ENCODE measurements at regions not wholly inside any gene's neighbourhood (a gene's known extent, or its start where the extent isn't known, plus 50 kb on each side); places are given as distances from the start of the nearest gene placed in this dataset.

GRCh38 chr11:20250644-20251247, 90.5 kb upstream of the DBX1 start:
- DNase-seq (ENCODE audit: low spot score) = no peak

GRCh38 chr11:20249796-20250195, 89.5 kb upstream of the DBX1 start:
- DNase-seq (ENCODE audit: low spot score) = no peak

DNA sequence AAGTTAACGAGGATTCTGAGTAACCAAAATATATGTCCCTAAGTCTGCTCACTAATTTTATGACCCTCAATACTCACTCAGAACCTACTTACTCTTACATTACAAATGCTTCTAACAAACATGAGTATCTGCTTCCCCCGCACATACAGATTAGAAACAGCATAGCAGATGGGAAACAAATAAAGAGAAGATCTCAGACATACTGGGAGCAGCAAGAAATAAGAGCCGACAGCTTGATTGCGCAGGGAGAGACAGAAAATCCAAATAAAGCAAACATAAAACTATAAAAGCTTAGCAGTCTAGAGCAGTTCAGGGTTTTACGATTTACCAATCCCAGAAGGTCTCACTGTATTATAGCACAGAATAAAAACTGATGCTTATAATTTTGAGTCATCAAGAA, 89.1 kb upstream of the DBX1 start:
- DNase-seq (ENCODE audit: low spot score) = no peak

DNA sequence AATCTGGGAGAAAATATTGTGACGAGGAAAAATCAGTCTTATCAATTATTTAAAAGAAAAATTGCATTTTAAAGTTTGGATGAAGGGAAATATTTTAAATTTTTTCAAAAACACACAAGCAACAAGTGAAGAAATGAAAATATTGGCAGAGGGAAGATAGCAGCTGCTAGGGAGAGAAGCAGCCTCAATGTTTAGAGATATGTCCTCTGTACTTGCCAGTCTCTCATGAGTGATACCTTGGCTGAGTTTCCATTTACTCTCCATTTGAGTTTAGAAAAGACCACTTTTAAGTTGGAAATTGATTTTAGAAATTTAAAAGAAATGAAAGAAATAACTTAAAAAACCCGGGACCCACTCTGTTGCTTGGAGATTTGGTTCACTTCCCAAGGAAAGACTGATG, 88.6 kb upstream of the DBX1 start:
- DNase-seq (ENCODE audit: low spot score) = no peak

- DNase-seq (ENCODE audit: low spot score) = no peak
Observed at GRCh38 chr11:20248121-20248772, 88.0 kb upstream of the DBX1 start.

- no peak for DNase-seq (ENCODE audit: low spot score)
Observed at GRCh38 chr11:20247591-20248007, 87.3 kb upstream of the DBX1 start.

DNA sequence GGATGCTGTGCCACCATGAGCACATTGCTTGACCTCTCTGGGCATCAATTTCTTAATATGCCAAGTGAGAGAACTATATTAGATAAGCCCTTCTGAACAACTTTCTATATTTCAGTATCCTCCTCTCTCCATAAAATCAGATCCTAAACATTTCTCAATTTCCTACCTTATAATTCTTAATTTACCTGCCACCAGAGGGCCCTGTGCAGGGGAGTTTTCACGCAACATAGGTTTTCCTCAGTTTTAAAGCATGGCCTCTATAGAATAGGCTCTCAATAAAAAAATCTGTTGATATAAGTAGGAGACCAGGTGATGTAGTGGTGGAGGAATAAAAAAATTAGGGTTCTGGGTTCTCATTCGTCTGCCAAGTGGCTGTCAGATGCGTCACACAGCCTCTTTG, 83.7 kb upstream of the DBX1 start:
- DNase-seq (ENCODE audit: low spot score) = peak; percentile 11

DNA sequence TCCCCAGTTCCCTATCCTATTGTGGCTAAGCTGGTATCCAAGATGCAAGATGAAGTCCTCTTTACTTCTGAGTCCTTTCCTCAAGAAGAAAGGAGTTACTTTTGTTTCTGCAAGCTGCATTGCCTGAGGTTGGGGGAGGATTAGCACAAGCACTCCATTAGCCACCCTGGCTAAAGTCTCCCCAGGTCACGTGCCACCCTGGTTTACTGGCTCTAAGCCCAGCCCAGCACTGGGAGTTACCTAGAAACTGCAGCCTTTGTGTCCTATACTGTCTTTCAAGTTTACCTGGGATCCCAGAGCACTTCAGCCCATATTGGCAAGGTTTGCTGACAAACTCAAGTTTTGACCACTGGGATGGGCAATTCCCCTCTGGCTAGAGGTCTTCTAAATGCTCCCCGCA, 78.4 kb upstream of the DBX1 start:
- no peak for DNase-seq (ENCODE audit: low spot score)

- DNase-seq (ENCODE audit: low spot score) = no peak
Observed at GRCh38 chr11:20235164-20235563, 74.9 kb upstream of the DBX1 start.

- DNase-seq (ENCODE audit: low spot score) = no peak
Observed at GRCh38 chr11:20227631-20228030, 67.4 kb upstream of the DBX1 start.

GRCh38 chr11:20226933-20227332, 66.7 kb upstream of the DBX1 start:
- no peak for DNase-seq (ENCODE audit: low spot score)

DNA sequence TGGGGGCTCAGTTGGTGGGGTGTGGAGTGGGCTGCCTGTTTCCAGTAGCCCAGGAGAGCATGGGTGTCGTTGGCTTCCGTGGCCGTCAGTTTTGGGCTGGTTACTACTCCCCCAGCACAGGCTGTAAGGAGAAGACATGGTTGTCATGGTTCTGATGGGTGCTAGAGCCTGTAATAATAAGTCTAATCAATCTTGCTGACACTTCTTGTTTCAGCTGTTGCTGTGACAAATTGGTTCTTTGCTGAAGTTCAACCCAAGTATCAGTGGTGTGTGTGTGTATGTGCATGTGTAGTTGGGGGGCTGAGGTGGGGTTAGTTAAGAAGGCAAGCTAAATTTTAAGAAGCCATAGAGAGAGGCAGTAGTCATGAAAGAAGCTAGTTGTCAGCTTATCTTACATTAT, 61.3 kb upstream of the DBX1 start:
- DNase-seq (ENCODE audit: low spot score) = no peak

DNA sequence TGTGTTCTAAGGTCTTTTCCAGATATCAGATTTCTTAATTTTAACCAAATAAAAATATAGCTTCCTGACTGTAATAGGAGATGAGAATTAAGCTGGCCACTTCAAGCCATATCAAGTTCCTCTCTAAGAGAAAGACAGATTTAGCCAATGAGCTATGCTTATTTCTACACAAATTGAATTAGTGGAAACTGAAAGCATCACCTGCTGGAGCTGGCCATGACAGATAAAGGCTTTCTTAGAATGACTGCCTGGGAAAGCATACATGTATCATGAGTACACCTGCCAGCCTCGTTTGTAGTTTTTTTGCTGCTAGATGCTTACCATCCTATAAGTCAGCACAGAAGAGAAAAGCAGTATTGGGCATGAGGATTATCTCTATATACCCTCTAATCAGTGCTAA, 53.5 kb upstream of the DBX1 start:
- DNase-seq (ENCODE audit: low spot score) = no peak

GRCh38 chr11:20211691-20212090, 51.4 kb upstream of the DBX1 start:
- DNase-seq (ENCODE audit: low spot score) = no peak
